ENCODE measurements at regions not wholly inside any gene's neighbourhood (a gene's known extent, or its start where the extent isn't known, plus 50 kb on each side); places are given as distances from the start of the nearest gene placed in this dataset.
A peak's percentile ranks its signal among the peaks of the same experiment; 100 is the strongest.

GRCh38 chr10:4074545-4075407 lies 289.8 kb upstream of the KLF6 start:
- Histone ChIP-seq H3K4me1 (peaks cover 0 to 32% (median 8%) of the 10 kb centered on the region in 6 donors), H3K4me3 (no peak overlapping the region), H3K27me3 (replicated peaks in 1 of 7) (no peaks in the 10 kb centered on the region), H3K9me3 (no peaks in the 10 kb centered on the region), H3K27ac (peak overlapping the region in 6 of 8 donors; percentile 27 to 58 (median 34)), H3K36me3 (no peaks in the 10 kb centered on the region)
- intact Hi-C loops (cut with DNase I; ENCODE audit: low total_unique reads) = no loop called here
- TF ChIP-seq POLR2AphosphoS5 (IDR thresholded peaks at IDR 0.05) (no peak), POLR2A (IDR thresholded peaks at IDR 0.05) (no peak), CTCF (IDR thresholded peaks at IDR 0.05 in 8 of 11, conservative IDR thresholded peaks at IDR 0.05 in 3 of 11) (no peak)
- DNase-seq = no peak
- WGBS, 5 donors = 74 to 82% (median 80%) methylated on average over 10 of the region's 10 CpGs

GRCh38 chr10:4073912-4074311 lies 288.9 kb upstream of the KLF6 start:
- no peak overlapping the region for H3K4me3 ChIP-seq
- H3K36me3 ChIP-seq = no peaks in the 10 kb centered on the region
- H3K9me3 ChIP-seq = no peaks in the 10 kb centered on the region
- H3K27me3 ChIP-seq (replicated peaks in 1 of 7) = no peaks in the 10 kb centered on the region
- peaks cover 0 to 33% (median 4%) of the 10 kb centered on the region in 6 donors for H3K4me1 ChIP-seq
- intact Hi-C loops (cut with DNase I; ENCODE audit: low total_unique reads) = no loop called here
- TF ChIP-seq POLR2AphosphoS5 (IDR thresholded peaks at IDR 0.05) (no peak), POLR2A (IDR thresholded peaks at IDR 0.05) (no peak), CTCF (IDR thresholded peaks at IDR 0.05 in 8 of 11, conservative IDR thresholded peaks at IDR 0.05 in 3 of 11) (no peak)
- H3K27ac ChIP-seq = peak overlapping the region in 5 of 8 donors; percentile 13 to 57 (median 34)
- whole genome bisulfite sequencing, 5 donors = 79 to 95% (median 84%) methylated on average over 1 of the region's 1 CpG
- DNase-seq = no peak

GRCh38 chr10:4070921-4071660 lies 286.1 kb upstream of the KLF6 start:
- H3K27me3 ChIP-seq (replicated peaks in 1 of 7) = no peaks in the 10 kb centered on the region
- no peaks in the 10 kb centered on the region for H3K36me3 ChIP-seq
- H3K9me3 ChIP-seq = no peaks in the 10 kb centered on the region
- 89 to 96% (median 94%) methylated on average over 11 of the region's 11 CpGs for WGBS, 5 donors
- no peak overlapping the region for H3K4me3 ChIP-seq
- intact Hi-C loops (cut with DNase I; ENCODE audit: low total_unique reads) = no loop called here
- no peak for TF ChIP-seq POLR2A (IDR thresholded peaks at IDR 0.05)
- DNase-seq = no peak
- peak overlapping the region in 3 of 8 donors; percentile 1 to 68 (median 25) for H3K27ac ChIP-seq
- peaks cover 10 to 58% (median 15%) of the 10 kb centered on the region in 6 donors for H3K4me1 ChIP-seq

GRCh38 chr10:4070184-4070583 lies 285.2 kb upstream of the KLF6 start:
- DNase-seq = no peak
- no peak for TF ChIP-seq CTCF (IDR thresholded peaks at IDR 0.05 in 8 of 11, conservative IDR thresholded peaks at IDR 0.05 in 3 of 11)
- no peak for TF ChIP-seq POLR2AphosphoS5 (IDR thresholded peaks at IDR 0.05)
- TF ChIP-seq POLR2A (IDR thresholded peaks at IDR 0.05) = no peak
- Histone ChIP-seq H3K27me3 (replicated peaks in 1 of 7) (no peaks in the 10 kb centered on the region), H3K9me3 (no peaks in the 10 kb centered on the region), H3K4me3 (no peak overlapping the region), H3K4me1 (peaks cover 10 to 54% (median 15%) of the 10 kb centered on the region in 6 donors), H3K27ac (peak overlapping the region in 4 of 8 donors; percentile 1 to 68 (median 43)), H3K36me3 (no peaks in the 10 kb centered on the region)
- intact Hi-C loops (cut with DNase I; ENCODE audit: low total_unique reads) = no loop called here
- WGBS, 5 donors = 69 to 82% (median 79%) methylated on average over 1 of the region's 1 CpG
